HG03045 (cell line): ENCODE measurements at regions not wholly inside any gene's neighbourhood (a gene's known extent, or its start where the extent isn't known, plus 50 kb on each side); places are given as distances from the start of the nearest gene placed in this dataset.
"Not testable (repeated sequence)": the region's sequence is repeated elsewhere in the genome, so short reads cannot be mapped to it uniquely, and the experiment has no call there.

Experiments
- ATAC-seq: cut with Tn5 transposase; IDR thresholded peaks from one replicate; pipeline ENCODE4 v1.9.1; 2021; ENCODE audit warnings: mild to moderate bottlenecking, moderate library complexity; ENCODE audit not compliant: unreplicated experiment

DNA sequence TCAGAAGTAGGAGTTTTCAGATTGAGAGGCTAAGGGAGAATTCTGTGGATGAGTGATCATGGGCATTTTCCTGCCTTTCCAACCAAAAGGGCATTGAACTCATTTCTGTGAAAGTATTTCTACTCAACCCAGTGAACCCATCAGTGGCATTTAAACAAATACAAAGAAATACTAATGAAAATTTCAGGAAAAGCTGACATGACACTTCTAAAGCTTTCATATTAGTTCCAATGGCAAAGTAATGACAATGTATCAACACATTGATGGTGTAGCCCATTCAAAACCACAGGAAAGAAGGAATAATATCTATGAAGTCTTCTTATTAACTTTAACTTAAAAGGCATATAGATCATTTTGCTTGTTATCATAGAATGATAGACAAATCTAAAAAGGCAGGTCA is 183.5 kb upstream of the ANXA10 start:
- no peak for ATAC-seq

DNA sequence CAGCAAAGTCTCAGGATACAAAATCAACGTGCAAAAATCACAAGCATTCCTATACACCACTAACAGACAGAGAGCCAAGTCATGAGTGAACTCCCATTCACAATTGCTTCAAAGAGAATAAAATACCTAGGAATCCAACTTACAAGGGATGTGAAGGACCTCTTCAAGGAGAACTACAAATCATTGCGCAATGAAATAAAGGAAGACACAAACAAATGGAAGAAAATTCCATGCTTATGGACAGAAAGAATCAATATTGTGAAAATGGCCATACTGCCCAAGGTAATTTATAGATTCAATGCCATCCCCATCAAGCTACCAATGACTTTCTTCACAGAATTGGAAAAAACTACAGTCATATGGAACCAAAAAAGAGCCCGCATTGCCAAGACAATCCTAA is 179.8 kb upstream of the ANXA10 start:
- not testable (repeated sequence) for ATAC-seq

DNA sequence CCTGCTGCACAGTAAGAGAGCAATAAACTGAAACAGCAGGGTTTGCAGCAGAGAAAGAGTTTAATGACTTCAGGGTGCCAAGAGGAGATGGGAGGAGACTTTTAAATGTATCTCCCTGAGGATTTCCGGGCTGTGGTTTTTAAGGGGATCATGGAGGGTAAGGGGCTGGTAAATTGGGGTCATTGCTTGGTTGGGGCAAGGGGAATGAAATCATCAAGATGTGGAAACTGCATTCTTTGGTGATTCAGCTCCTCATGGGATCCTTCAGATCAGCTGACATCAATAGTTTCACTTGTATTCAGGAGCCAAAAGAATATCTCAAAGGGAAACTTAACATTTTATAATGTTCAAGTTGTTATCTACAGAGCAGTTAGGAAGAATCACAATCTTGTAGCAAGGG is 174.3 kb upstream of the ANXA10 start:
- no peak for ATAC-seq

DNA sequence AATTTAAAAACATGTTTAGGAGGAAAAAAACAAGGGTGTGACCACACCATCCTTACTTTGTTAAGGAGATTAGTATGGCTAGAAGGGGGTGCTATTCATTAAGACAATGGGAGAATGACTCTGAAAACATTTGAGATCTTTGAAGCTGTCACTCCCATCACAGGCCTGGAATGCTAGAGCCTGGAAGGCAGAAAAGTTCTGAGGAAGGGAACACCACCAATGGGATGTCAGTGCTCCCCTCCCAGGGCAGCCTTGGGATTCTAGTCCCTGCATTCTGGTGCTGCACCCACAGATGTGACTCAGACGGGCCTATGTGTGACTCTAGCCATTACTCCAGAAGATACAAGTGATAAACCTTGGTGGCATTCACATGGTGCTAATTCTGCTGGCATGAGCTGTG is 162.2 kb upstream of the ANXA10 start:
- no peak for ATAC-seq

DNA sequence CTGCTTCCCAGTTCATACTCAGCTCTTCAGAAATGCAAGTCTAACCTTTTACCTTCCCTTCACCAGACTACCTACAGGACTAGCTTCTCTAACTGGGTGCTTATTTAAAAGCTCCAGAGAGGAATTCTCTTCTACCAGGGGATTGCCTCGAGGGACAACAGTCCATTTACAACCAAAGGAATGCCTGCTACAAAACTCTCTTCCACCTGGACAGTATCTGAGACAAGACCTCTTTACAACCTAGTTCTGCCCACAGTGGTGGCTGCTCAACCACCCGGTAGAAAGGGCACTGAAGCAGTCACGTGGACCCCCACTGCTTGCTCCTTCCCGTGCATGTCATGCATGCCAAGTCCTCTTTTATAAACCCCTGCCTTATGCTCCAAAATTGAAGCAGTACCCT is 158.1 kb upstream of the ANXA10 start:
- no peak for ATAC-seq

DNA sequence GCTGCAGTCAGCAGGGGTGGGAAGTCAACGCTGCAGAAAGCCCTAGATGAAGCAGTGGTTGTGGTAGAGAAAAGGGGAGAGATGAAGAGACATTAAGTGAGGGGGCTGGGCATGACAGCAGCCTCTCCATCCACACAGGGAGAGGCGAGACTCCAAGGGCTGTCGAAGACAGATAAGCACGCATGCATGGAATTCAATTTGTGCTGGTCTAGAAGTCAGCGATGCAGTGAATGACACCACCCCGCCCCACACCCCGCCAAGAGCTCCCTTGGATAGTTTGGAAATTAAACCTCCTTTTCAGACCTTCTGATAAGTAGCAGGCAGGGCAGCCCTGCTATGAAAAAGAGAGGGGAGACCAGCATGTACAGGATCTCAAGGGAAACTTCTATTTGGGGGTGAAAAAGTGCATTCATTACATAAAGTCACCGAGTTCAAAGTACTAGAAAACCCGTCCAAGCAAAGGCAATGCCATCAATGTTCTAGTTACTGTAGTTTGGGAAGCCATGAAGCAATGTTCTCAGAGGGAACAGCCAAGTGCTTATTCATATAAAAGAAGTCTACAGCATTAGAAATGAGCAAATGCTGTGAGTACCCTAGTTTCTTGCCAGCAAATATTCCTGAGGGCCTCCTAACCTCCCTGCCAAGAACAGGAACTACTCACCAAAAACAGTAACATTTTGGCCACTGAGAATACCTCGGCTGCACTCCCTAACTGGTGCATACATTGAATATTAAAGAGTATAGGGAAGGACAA is 152.3 kb upstream of the ANXA10 start:
- no peak for ATAC-seq

DNA sequence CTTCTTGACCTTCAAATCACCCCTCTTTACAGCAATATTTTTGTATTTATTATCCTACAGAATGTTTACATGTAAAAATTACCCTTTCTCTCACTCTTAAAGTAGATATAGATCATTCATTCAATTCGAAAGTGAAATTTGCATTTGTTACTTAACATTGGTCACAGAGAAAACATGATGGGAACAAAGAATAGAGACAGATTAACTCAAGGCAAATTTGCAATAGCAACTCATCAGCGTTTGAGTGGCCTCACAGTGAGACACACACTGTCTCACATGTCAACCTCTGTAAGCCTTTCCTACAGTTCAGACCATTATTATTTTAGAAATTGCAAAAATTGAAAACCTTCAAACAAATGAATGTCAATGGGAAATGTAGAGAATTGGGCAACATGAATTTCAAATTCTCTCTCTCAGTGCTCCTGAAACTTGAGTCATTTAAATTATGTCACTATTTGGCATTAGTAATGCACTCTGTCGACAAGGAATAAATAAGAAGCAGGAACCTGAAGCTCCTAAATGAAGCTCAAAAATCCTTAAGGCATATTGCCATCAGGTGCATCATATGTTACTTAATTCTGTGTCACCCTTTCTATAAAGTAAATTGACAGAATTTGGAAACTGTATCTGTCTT is 148.3 kb upstream of the ANXA10 start:
- no peak for ATAC-seq

DNA sequence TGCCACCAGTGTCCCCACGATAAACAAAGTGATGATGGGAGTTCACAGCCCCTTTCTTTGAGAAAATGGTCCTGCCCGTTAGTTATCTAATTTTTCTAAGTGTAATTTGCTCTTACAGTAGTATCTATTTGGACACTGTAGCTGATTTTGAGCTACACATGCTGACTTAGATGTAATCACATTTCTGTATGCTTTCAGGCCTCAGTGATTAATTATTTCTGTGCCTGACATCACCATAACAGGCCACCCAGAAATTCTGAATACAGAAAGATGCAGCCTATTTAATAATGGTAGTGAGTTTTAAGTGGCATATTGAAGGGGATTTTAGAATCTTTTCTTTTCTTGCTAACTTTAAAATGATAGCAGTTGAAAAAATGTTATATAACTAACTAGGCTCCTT is 147.6 kb upstream of the ANXA10 start:
- ATAC-seq = no peak

DNA sequence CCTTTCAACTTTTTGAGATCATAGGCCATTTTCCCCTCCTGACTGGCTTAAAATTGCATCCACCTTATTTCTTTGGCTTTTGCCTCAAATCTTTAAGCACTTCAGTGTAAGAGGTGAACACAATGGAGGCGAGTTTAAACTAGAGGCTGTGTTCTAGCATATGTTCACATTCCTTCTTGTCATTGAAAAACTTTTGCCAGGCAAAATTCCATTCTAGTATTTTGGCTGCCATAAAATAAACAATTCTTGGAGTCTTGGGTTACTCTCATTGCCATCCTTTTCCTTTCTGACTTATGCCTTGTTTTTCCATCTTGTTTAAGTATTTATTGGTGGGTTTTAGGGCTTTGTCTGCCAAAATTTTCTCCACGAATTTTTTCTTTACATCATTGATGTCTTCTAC is 137.3 kb upstream of the ANXA10 start:
- no peak for ATAC-seq

DNA sequence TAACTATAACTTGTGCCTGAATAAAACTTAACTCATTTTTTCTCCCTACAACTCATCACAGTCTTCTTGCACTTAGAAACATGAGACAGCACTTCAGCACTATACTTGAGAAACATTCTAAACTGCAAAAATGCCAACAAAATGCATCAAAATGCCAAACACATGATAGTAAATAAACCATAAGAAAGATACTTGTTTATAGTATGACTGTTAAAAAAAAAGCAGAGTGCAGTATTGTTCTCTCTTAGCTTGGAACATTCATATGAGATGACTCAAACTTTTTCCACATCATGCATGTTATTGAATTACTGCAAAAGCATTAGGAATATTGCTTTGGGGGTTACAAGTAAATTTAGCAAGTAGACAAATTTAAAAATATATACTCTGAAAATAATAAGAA is 135.7 kb upstream of the ANXA10 start:
- ATAC-seq = no peak

DNA sequence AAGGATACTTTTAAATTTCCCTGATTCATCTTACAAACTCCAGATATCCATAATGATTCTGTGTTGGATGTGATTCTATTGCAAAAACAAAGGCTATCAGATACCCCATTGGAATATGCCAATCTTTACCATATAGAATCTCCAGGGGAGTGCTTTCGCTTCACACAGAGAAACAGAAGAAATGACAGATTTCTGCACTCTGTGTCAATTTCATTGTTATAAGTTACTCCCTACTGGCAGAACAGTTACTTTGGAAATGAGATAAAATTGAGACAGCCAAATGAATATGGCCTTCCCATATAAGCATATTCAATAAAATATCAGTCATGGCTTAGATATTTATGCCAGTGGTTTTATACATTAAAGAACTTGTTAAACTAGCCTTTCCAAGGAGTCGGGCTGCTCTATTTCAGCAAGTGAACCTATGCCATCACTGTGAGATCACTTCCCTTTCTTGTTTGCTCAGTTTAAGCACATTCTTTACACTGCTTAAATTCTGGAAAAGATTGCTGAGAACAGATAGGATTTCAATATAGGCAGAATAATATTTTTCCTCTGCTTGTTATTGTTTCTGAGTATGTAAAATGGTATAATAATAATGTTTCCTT is 127.5 kb upstream of the ANXA10 start:
- no peak for ATAC-seq

DNA sequence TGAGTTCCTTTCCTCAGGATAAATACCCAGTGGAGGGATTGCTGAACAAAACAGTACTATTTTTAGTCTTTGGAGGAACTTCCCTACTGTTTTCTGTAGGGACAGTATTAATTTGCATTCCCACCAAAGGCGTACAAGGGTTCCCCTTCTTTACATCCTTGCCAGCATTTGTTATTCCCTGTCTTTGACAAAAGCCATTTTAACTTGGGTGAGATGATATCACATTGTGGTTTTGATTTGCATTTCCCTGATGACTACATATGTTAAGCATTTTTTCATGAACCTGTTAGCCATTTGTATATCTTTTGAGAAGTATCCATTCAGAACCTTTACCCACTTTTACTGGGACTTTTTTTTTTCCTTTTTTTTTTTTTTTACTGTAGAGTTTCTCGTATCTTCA is 126.2 kb upstream of the ANXA10 start:
- ATAC-seq = no peak

DNA sequence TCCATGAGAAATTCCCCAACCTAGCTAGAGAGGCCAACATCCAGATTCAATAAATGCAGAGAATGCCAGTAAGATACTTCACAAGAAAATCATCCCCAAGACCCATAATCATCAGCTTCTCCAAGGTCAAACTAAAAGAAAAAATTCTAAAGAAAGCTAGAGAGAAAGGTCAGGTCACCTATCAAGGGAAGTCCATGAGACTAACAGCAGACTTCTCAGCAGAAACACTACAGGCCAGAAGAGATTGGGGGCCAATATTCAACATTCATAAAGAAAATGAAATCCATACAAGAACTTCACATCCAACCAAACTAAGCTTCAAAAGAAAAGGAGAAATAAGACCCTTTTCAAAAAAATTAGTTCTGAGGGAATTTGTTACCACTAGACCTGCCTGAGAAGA is 118.8 kb upstream of the ANXA10 start:
- no peak for ATAC-seq

DNA sequence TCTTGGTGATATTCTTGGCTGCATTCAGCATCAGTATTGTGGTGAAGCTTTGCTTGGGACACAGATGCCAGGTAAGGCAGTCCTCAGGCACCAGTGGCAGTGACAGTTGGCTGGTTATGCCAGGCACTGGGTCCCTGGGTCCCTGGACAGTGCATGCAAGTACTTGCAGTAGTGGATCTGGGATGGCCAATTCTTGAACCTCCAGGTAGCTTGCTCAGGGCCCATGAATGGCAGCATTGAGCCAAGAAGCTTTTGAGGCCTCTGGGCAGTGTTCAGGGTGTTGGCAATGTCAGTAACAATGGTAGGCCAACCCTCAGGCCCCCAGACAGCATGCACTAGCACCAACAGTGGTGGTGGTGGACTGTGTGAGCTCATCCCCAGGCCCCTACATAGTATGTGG is 106.8 kb upstream of the ANXA10 start:
- ATAC-seq = no peak

DNA sequence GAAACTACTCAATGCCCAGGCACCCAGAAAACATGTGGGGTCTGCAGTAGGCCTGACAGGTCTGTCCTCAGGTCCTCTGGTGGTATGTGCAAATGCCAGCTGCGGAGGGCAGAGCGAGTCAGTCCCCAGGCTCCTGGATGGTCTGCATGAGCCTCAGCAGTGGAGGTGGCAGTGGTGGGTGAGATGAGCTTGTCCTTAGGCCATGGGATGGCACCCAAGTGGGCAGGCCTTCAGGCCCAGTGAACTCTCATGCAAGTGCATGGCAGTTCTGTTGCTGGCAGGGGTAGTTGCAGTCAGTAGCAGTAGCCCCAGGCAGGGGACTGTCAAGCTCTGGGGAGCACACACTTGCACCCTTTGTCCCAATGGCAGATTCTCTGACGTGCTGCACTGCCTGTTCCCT is 106.3 kb upstream of the ANXA10 start:
- no peak for ATAC-seq

DNA sequence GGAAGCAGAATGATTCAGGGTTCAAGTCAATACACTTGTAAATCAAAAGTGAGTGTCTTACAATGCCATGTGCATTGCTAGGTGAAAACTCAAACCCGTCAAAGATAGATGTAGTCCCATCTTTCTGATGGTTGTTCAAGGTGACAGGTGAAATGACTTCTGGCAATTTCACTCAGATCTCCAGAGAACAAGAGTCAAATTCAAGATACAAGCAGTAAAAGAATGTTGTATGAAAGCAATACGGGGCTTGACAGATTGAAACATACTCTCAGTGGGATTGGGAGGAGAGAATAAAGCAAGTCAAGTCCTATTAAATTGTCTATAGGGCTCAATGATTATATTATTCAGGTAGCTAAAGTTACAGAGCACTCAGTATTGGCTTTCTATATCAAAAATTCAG is 105.1 kb upstream of the ANXA10 start:
- no peak for ATAC-seq

DNA sequence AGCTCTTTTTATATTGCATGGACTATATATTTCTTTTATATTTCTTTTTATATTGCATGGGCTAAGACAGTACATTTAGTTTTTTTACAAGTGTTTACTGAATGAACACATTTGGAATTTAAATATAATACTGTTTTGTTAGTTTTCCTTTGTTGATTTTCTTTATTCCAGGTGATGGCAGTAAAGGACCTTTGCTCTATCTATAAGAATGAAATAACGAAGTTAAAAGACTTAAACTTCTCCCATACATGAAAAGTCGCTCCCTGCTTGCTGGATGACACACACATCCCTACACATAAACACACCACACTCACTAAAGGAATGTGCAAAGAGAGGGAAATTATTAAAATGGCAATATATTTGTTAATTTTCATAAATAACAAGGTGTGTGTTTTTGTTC is 102.5 kb upstream of the ANXA10 start:
- ATAC-seq = no peak

DNA sequence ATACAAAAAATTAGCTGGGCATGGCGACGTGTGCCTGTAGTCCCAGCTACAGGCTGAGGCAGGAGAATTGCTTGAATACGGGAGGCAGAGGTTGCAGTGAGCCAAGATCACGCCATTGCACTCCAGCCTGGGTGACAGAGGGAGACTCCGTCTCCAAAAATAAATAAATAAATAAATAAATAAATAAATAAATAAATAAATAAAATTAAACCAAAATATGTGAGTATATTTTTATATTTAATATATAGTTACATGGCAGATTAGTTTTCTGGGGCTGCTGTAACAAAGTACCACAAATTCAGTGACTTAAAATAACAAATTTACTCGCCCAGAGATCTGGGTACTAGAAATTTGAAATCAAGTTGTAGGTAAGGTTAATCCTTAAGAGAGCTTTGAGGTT is 84.2 kb upstream of the ANXA10 start:
- not testable (repeated sequence) for ATAC-seq

DNA sequence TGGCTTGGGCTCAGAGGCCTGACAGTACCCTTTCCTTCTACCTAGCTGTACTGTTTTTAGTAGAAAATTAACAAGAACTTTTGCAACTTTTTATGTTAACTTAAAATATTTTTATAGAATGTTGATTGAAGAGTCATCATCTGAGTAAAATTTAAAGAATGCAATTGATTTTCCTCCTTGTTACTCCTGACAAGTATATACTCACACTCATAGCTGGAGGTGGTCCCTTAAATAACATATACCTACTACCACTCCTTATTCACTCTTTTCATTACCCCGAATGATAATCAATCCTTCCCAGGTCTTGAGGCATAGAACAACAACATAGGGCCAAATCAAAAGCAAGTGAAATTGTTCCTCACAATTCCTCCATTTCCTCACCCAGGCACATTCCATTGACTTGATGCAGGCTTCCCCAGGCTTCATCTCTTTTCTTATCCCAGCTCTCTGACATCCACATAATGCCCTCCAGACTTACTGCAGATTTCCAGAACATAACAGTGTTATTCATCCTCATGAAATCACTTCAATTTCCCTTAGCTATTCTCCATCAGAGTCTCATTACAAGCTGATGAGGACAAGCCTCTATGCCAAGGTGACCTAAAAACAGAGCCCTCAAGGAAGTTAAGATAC is 73.2 kb upstream of the ANXA10 start:
- ATAC-seq = no peak

DNA sequence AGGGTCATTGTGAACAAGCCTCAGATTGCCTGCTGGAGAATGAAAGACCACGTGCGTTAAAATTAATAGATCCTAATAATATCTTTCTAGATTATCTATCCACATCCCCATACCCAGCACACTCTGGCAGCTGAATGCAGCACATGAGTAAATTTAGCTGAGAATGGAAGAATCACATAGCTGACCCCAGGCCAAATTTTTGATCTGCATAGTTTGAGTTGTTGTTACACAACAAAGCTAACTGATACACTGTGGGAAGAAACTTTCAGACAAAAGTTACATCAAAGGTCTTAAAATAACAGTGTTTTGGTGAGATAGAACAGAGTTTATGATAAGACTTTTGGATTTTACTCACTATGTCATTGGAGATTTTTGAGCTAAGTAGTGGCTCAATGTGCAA is 72.4 kb upstream of the ANXA10 start:
- ATAC-seq = no peak

DNA sequence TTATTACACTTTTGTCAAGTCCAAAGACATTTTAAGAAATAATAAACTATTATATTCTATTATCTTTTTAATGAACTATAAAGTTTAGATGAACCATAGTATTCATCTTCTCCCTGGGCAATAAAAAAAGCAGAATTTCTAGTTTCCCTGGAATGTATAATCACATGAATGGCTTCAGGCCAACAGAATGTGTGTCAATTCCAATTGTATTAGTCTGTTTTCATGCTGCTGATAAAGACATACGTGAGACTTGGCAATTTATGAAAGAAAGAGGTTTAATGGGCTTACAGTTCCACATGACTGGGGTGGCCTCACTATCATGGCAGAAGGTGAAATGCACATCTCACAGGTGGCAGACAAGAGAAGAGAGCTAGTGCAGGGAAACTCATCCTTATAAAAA is 70.7 kb upstream of the ANXA10 start:
- ATAC-seq = no peak

DNA sequence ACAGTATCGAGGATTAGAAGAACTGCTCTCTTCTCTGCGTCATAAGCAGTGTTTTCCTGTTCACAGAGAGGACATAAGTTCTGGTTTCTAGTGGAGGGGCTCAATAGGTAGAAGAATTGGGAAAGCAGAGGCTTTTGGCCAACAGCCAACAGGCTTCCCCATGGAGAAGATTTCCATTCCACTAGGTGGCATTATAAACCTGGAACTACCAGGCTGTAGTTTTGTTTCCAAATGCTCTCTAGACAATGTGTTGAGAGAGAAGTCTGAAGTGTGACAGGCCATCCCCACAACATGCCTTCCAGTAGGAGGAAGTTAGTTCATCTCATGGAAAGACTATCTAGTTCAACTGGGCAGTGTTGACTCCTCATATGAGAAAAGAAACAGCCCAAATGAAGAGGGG is 63.8 kb upstream of the ANXA10 start:
- no peak for ATAC-seq
